GM12878 (cell line): ENCODE measurements at regions not wholly inside any gene's neighbourhood (a gene's known extent, or its start where the extent isn't known, plus 50 kb on each side); places are given as distances from the start of the nearest gene placed in this dataset.

ENCODE experiments used
- ATAC-seq: fragments of 200-7000 bp; cut with Tn5 transposase; 3 replicates; pipeline ENCODE4 v1.9.1; 2020; ENCODE audit warnings: mild to moderate bottlenecking, moderate library complexity
- BruUV-seq: library from RNA; stranded (reverse); fragments of 400-500 nt; replicated peaks from 2 replicates; lab custom pipeline; 2021; lab: Mats Ljungman, UMichigan
- CTCF ChIA-PET: fragments of 300-600 bp; sonication (Branson Sonifier 250); formaldehyde crosslinking; extraction: SDS; loops from one replicate; lab custom pipeline; 2021; ENCODE audit warnings: inconsistent platforms; lab: Yijun Ruan, JAX
- POLR2A ChIA-PET: fragments of 350-600 bp; formaldehyde crosslinking; extraction: SDS; loops from one replicate; lab custom pipeline; 2021; ENCODE audit warnings: inconsistent platforms; lab: Charles Lee
- RAD21 ChIA-PET: fragments of 300-600 bp; sonication (Branson Sonifier 250); formaldehyde crosslinking; loops from one replicate; lab custom pipeline; 2023; ENCODE audit warnings: antibody characterized with exemption; ENCODE audit not compliant: unreplicated experiment; lab: Charles Lee
- SMC1A ChIA-PET: fragments of 300-600 bp; sonication (Branson Sonifier 250); formaldehyde crosslinking; loops from one replicate; lab custom pipeline; 2023; ENCODE audit not compliant: unreplicated experiment, uncharacterized antibody; lab: Charles Lee
- DNase-seq: peaks from one replicate; pipeline ENCODE4 v3.0.0-alpha.2; 2011; ENCODE audit warnings: low read depth, low spot score
- FAIRE-seq: peaks from 3 replicates; lab custom pipeline; 2011; peaks lifted over from hg19 to GRCh38; lab: Jason Lieb, UNC
- H2AFZ ChIP-seq: 2 replicates; pipeline ENCODE4 v1.6.0; 2011; ENCODE audit warnings: low read depth, low read length, control low read depth; ENCODE audit not compliant: control insufficient read depth
- H3K27ac ChIP-seq: 2 replicates; pipeline ENCODE4 v1.5.1; 2011; ENCODE audit warnings: control low read depth; ENCODE audit not compliant: control insufficient read depth, insufficient read depth
- H3K27me3 ChIP-seq, 2 experiments: replicated peaks in 1 of 2; 2 replicates each; pipeline versions ENCODE4 v1.6.0 to v1.6.1; 2011; ENCODE audit warnings: low read length in 1 of 2; ENCODE audit not compliant: control insufficient read depth in 2 of 2, insufficient read depth in 2 of 2
- H3K36me3 ChIP-seq, 2 experiments: 2 replicates each; pipeline ENCODE4 v1.5.1; 2011; ENCODE audit warnings: low read length in 1 of 2; ENCODE audit not compliant: control insufficient read depth in 2 of 2, insufficient read depth in 2 of 2
- H3K4me1 ChIP-seq: 2 replicates; pipeline ENCODE4 v1.6.1; 2011; ENCODE audit warnings: mild to moderate bottlenecking, low read length, moderate library complexity, mixed read lengths; ENCODE audit not compliant: control insufficient read depth, insufficient read depth
- H3K4me2 ChIP-seq: 2 replicates; pipeline ENCODE4 v1.6.0; 2011; ENCODE audit warnings: control low read depth; ENCODE audit not compliant: control insufficient read depth, insufficient read depth
- H3K4me3 ChIP-seq: fragments of 200-600 bp; sonication (generic); 2 replicates; pipeline ENCODE4 v1.5.1; 2016
- H3K79me2 ChIP-seq: 2 replicates; pipeline ENCODE4 v1.6.0; 2011; ENCODE audit warnings: low read length; ENCODE audit not compliant: control insufficient read depth, insufficient read depth
- H3K9ac ChIP-seq: 2 replicates; pipeline ENCODE4 v1.8.0; 2011; ENCODE audit warnings: low read length, control low read depth, mixed read lengths; ENCODE audit not compliant: control insufficient read depth, insufficient read depth
- H3K9me3 ChIP-seq: replicated peaks from 3 replicates; pipeline ENCODE4 v1.5.1; 2011; ENCODE audit warnings: mild to moderate bottlenecking, low read length; ENCODE audit not compliant: control insufficient read depth, insufficient read depth
- H4K20me1 ChIP-seq: 2 replicates; pipeline ENCODE4 v1.6.0; 2011; ENCODE audit not compliant: control insufficient read depth, insufficient read depth
- ATF2 ChIP-seq: IDR thresholded peaks from 2 replicates; pipeline ENCODE4 v1.6.1; 2012; ENCODE audit warnings: low read length, inconsistent platforms
- MEF2A ChIP-seq: IDR thresholded peaks from 2 replicates; pipeline ENCODE4 v1.6.1; 2011; ENCODE audit warnings: low read depth, mild to moderate bottlenecking, low read length, moderate library complexity; ENCODE audit not compliant: insufficient read depth
- MYC ChIP-seq: IDR thresholded peaks from 2 replicates; pipeline ENCODE4 v1.6.1; 2011; ENCODE audit warnings: mild to moderate bottlenecking, low read length, moderate library complexity, inconsistent platforms; ENCODE audit not compliant: insufficient read depth, insufficient replicate concordance, insufficient read length, severe bottlenecking
- RUNX3 ChIP-seq: IDR thresholded peaks from 2 replicates; pipeline ENCODE4 v1.6.1; 2012; ENCODE audit warnings: low read length, inconsistent platforms
- SIN3A ChIP-seq: IDR thresholded peaks from 2 replicates; pipeline ENCODE4 v1.6.1; 2012; ENCODE audit warnings: low read depth, low read length, improper control_type of control experiment
- ZNF687 ChIP-seq: fragments of 450-650 bp; IDR thresholded peaks from 2 replicates; pipeline ENCODE4 v1.6.1; 2017; ENCODE audit warnings: mild to moderate bottlenecking, moderate library complexity
- in situ Hi-C: fragments of 300-500 bp; cut with MboI; formaldehyde crosslinking; loops from 9 replicates; pipeline ENCODE4 v1.14.3; 2018; ENCODE audit warnings: mixed read lengths
- intact Hi-C: fragments of 100-400 bp; cut with micrococcal nuclease; formaldehyde crosslinking; loops from one replicate; pipeline ENCODE4 v1.14.2; 2022; ENCODE audit not compliant: unreplicated experiment

- POLR2A ChIA-PET = no interaction called here
- CTCF ChIA-PET = no interaction called here
- ATAC-seq (peak; percentile 32), DNase-seq (no peak), FAIRE-seq (no peak)
- in situ Hi-C loops (no loop called here), intact Hi-C loops (loop anchor here (10.0 kb wide), 1 partner anchor 373 kb away; no protein-coding TSS in a partner anchor)
- Histone ChIP-seq H3K27me3 (no peaks in the 10 kb centered on the region), H3K4me3 (no peak overlapping the region), H3K79me2 (no peaks in the 10 kb centered on the region), H3K9me3 (no peaks in the 10 kb centered on the region), H3K4me1 (0 out of 2 replicates have a peak, but pooled peaks cover 2% of the 10 kb centered on the region), H3K36me3 (no peaks in the 10 kb centered on the region), H3K9ac (no peak overlapping the region), H3K27ac (no peak overlapping the region), H2AFZ (no peak overlapping the region), H4K20me1 (no peaks in the 10 kb centered on the region), H3K4me2 (no peak overlapping the region)
- RAD21 ChIA-PET = no interaction called here
- no TSS peak for BruUV-seq
- TF ChIP-seq SIN3A (no peak), MEF2A (0 out of 2 replicates have a peak, but pooled peaks have one; percentile 48), MYC (no peak), ATF2 (0 out of 2 replicates have a peak, but pooled peaks have one; percentile 27), RUNX3 (peak; percentile 81), ZNF687 (no peak)
- SMC1A ChIA-PET = interaction anchor here (2.9 kb wide), 1 partner anchor 12 kb away, joined by 13 read pairs; no protein-coding TSS in a partner anchor
Observed at GRCh38 chr13:103287659-103288058, 221.4 kb upstream of the SLC10A2 start.
